ENCODE measurements at regions not wholly inside any gene's neighbourhood (a gene's known extent, or its start where the extent isn't known, plus 50 kb on each side); places are given as distances from the start of the nearest gene placed in this dataset.

DNA sequence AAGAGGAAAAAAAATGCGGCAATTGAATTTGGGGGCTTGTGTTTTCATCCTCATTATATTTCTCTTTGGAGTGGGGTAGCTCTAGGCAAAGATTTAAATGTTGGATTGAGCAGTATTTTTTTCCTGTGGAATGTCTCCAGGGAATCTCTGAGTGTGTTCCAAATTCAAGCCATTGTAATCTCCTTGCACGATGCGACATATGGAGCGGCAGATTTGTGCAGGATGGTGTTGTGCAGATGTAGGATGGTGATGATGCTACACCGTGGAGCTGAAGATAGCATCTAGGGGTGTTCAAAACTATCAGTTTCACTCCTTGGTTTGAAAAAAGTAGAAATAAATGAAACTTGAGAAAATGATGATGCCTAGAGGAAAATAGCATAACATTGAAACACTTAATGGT, 777.5 kb upstream of the EPHA7 start:
- TF ChIP-seq, protein P1, sequence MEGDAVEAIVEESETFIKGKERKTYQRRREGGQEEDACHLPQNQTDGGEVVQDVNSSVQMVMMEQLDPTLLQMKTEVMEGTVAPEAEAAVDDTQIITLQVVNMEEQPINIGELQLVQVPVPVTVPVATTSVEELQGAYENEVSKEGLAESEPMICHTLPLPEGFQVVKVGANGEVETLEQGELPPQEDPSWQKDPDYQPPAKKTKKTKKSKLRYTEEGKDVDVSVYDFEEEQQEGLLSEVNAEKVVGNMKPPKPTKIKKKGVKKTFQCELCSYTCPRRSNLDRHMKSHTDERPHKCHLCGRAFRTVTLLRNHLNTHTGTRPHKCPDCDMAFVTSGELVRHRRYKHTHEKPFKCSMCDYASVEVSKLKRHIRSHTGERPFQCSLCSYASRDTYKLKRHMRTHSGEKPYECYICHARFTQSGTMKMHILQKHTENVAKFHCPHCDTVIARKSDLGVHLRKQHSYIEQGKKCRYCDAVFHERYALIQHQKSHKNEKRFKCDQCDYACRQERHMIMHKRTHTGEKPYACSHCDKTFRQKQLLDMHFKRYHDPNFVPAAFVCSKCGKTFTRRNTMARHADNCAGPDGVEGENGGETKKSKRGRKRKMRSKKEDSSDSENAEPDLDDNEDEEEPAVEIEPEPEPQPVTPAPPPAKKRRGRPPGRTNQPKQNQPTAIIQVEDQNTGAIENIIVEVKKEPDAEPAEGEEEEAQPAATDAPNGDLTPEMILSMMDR (IDR thresholded peaks at IDR 0.05; ENCODE audit: borderline replicate concordance, extremely low read depth, insufficient read depth), result no peak
- H3K4me1 ChIP-seq (ENCODE audit: control insufficient read depth in 2 of 3, insufficient read depth in 2 of 3, low read depth in 1 of 3, low read length in 3 of 3), result no peaks in the 10 kb centered on the region
- no peak for FAIRE-seq

DNA sequence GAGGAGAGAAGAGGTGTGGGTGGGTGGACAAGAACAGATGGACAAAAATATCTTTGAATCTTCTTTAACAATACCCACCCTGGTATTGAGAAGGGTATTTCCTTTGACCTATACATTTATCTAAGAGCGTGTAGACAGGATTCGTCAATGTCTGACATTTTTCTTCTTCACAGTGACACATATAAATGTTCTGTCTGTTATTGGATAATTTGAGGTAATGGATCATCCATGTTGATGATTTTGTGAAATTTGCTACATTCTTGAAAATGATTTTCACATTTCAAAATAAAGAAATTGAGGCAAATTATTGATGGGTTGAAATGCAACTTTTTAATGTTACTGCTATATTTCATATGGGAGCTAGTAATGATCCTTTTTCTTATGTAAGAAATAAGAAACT, 770.7 kb upstream of the EPHA7 start:
- no peak for FAIRE-seq
- H3K9me3 ChIP-seq (ENCODE audit: control insufficient read depth in 2 of 3, insufficient read depth in 1 of 3, low read length in 3 of 3), result no peaks in the 10 kb centered on the region

More for the DNA sequence above, 777.5 kb upstream of the EPHA7 start:
- Histone ChIP-seq H3K27me3 (ENCODE audit: control insufficient read depth, insufficient read depth, low read length) (no peaks in the 10 kb centered on the region), H3K27ac (ENCODE audit: low read depth in 2 of 2, low read length in 2 of 2) (no peak overlapping the region), H3K9me3 (ENCODE audit: control insufficient read depth in 2 of 3, insufficient read depth in 1 of 3, low read length in 3 of 3) (no peaks in the 10 kb centered on the region), H3K9ac (ENCODE audit: low read length in 3 of 3) (no peak overlapping the region), H3K36me3 (ENCODE audit: control insufficient read depth in 2 of 3, insufficient read depth in 3 of 3, low read length in 3 of 3) (no peaks in the 10 kb centered on the region), H3K4me3 (ENCODE audit: low read length in 3 of 3) (no peak overlapping the region)
- no peak for DNase-seq
- intact Hi-C loops (cut with DNase I), result no loop called here

DNA sequence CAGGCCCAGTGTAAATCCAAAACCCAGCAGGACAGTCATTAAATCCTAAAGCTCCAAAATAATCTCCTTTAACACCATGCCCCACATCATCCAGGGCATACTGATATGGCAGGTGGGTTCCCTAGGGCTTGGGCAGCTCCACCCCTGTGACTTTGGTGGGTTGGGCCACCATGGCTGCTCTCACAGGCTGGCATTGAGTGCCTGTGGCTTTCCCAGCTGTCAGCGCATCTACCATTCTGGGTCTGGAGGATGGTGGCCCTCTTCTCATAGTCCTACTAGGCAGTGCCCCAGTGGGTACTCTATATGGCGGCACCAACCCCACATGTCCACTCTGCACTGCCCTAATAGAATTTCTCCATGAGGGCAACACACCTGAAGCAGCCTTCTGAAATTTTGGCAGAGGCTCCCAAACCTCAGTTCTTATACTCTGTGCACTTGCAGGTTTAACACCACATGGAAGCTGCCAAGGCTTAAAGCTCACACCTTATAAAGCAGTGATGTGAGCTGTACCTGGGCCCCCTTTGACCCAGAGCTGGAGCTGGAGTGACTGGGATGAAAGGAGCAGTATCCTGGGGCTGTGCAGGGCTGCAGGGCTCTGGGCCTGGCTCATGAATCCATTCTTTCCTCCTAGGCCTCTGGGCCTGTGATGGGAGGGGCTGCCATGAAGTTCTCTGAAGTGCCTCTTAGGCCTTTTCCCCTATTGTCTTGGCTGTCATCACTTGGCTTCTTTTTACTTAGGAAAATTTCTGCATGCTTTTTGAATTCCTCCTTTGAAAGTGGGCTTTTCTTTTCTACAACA, 765.5 kb upstream of the EPHA7 start:
- no peaks in the 10 kb centered on the region for H3K4me1 ChIP-seq (ENCODE audit: control insufficient read depth in 2 of 3, insufficient read depth in 2 of 3, low read depth in 1 of 3, low read length in 3 of 3)
- no peak overlapping the region for H3K27ac ChIP-seq (ENCODE audit: low read depth in 2 of 2, low read length in 2 of 2)
- intact Hi-C loops (cut with DNase I), result no loop called here
- H3K4me3 ChIP-seq (ENCODE audit: low read length in 3 of 3), result no peak overlapping the region
- TF ChIP-seq, protein P1 (IDR thresholded peaks at IDR 0.05; ENCODE audit: borderline replicate concordance, extremely low read depth, insufficient read depth), result no peak
- no peaks in the 10 kb centered on the region for H3K27me3 ChIP-seq (ENCODE audit: control insufficient read depth, insufficient read depth, low read length)
- no peak overlapping the region for H3K9ac ChIP-seq (ENCODE audit: low read length in 3 of 3)
- no peaks in the 10 kb centered on the region for H3K9me3 ChIP-seq (ENCODE audit: control insufficient read depth in 2 of 3, insufficient read depth in 1 of 3, low read length in 3 of 3)
- DNase-seq (no peak), FAIRE-seq (no peak)
- H3K36me3 ChIP-seq (ENCODE audit: control insufficient read depth in 2 of 3, insufficient read depth in 3 of 3, low read length in 3 of 3), result no peaks in the 10 kb centered on the region

More for the DNA sequence above, 770.7 kb upstream of the EPHA7 start:
- Histone ChIP-seq H3K4me1 (ENCODE audit: control insufficient read depth in 2 of 3, insufficient read depth in 2 of 3, low read depth in 1 of 3, low read length in 3 of 3) (no peaks in the 10 kb centered on the region), H3K4me3 (ENCODE audit: low read length in 3 of 3) (no peak overlapping the region), H3K9ac (ENCODE audit: low read length in 3 of 3) (no peak overlapping the region), H3K27ac (ENCODE audit: low read depth in 2 of 2, low read length in 2 of 2) (no peak overlapping the region), H3K27me3 (ENCODE audit: control insufficient read depth, insufficient read depth, low read length) (no peaks in the 10 kb centered on the region), H3K36me3 (ENCODE audit: control insufficient read depth in 2 of 3, insufficient read depth in 3 of 3, low read length in 3 of 3) (no peaks in the 10 kb centered on the region)
- intact Hi-C loops (cut with DNase I), result no loop called here
- DNase-seq, result no peak
- TF ChIP-seq, protein P1 (IDR thresholded peaks at IDR 0.05; ENCODE audit: borderline replicate concordance, extremely low read depth, insufficient read depth), result no peak

Data from kidney (tissue), 13 donors.